Liver (tissue), 8 donors: ENCODE measurements at regions not wholly inside any gene's neighbourhood (a gene's known extent, or its start where the extent isn't known, plus 50 kb on each side); places are given as distances from the start of the nearest gene placed in this dataset.

ENCODE experiments used
- DNase-seq: peaks from one replicate; pipeline ENCODE4 v3.0.0-alpha.2; 2017; ENCODE audit warnings: low spot score
- H3K27ac ChIP-seq, 2 donors: one replicate each; pipeline ENCODE4 v1.7.0; 2013; ENCODE audit warnings: inconsistent platforms in 2 of 2, low read length in 2 of 2, control low read depth in 1 of 2, low read depth in 1 of 2, mild to moderate bottlenecking in 1 of 2
- H3K27me3 ChIP-seq, 4 donors: one replicate each; pipeline versions ENCODE4 v1.6.1 to v1.7.0; 2013; ENCODE audit warnings: low read length in 3 of 4, inconsistent platforms in 1 of 4, mild to moderate bottlenecking in 1 of 4, moderate library complexity in 1 of 4; ENCODE audit not compliant: control insufficient read depth in 4 of 4, insufficient read depth in 4 of 4
- H3K36me3 ChIP-seq, 4 donors: one replicate each; pipeline versions ENCODE4 v1.6.1 to v1.7.0; 2013; ENCODE audit warnings: low read length in 3 of 4, mild to moderate bottlenecking in 3 of 4, low read depth in 1 of 4, moderate library complexity in 1 of 4; ENCODE audit not compliant: control insufficient read depth in 4 of 4, insufficient read depth in 3 of 4
- H3K4me1 ChIP-seq, 4 donors: one replicate each; pipeline versions ENCODE4 v1.6.1 to v1.7.0; 2013; ENCODE audit warnings: low read length in 3 of 4, mild to moderate bottlenecking in 3 of 4, moderate library complexity in 1 of 4; ENCODE audit not compliant: control insufficient read depth in 4 of 4, insufficient read depth in 4 of 4
- H3K4me3 ChIP-seq, 3 donors: one replicate each; pipeline versions ENCODE4 v1.6.1 to v1.7.0; 2013; ENCODE audit warnings: low read length in 3 of 3, control low read depth in 1 of 3, low read depth in 1 of 3, mild to moderate bottlenecking in 1 of 3
- H3K9ac ChIP-seq, 2 donors: one replicate each; pipeline ENCODE4 v1.7.0; 2013; ENCODE audit warnings: low read length in 2 of 2, mild to moderate bottlenecking in 2 of 2, moderate library complexity in 2 of 2, control low read depth in 1 of 2, low read depth in 1 of 2
- H3K9me3 ChIP-seq, 4 donors: one replicate each; pipeline versions ENCODE4 v1.6.1 to v1.7.0; 2013; ENCODE audit warnings: low read length in 3 of 4; ENCODE audit not compliant: control insufficient read depth in 4 of 4
- FOXA1 ChIP-seq: IDR thresholded peaks from 2 replicates; pipeline ENCODE4 v1.6.1; 2016; ENCODE audit warnings: antibody characterized with exemption
- FOXA2 ChIP-seq: IDR thresholded peaks from 2 replicates; pipeline ENCODE4 v1.6.1; 2016; ENCODE audit warnings: antibody characterized with exemption
- HNF4A ChIP-seq, 2 donors: conservative IDR thresholded peaks; 2 replicates each; pipeline ENCODE4 v1.6.1; 2016; ENCODE audit warnings: antibody characterized with exemption in 2 of 2, mild to moderate bottlenecking in 2 of 2
- NR2F2 ChIP-seq: IDR thresholded peaks from 2 replicates; pipeline ENCODE4 v1.6.1; 2016; ENCODE audit warnings: antibody characterized with exemption
- RAD21 ChIP-seq, 2 donors: IDR thresholded peaks; 2 replicates each; pipeline ENCODE4 v1.6.1; 2016; ENCODE audit warnings: antibody characterized with exemption in 2 of 2, mild to moderate bottlenecking in 2 of 2
- RXRA ChIP-seq, 2 donors: IDR thresholded peaks; 2 replicates each; pipeline ENCODE4 v1.6.1; 2017 to 2018; ENCODE audit warnings: antibody characterized with exemption in 2 of 2, mild to moderate bottlenecking in 1 of 2
- SP1 ChIP-seq: IDR thresholded peaks from 2 replicates; pipeline ENCODE4 v1.6.1; 2018; ENCODE audit warnings: antibody characterized with exemption, mild to moderate bottlenecking
- YY1 ChIP-seq: IDR thresholded peaks from 2 replicates; pipeline ENCODE4 v1.6.1; 2016; ENCODE audit warnings: antibody characterized with exemption, mild to moderate bottlenecking
- WGBS: extraction: QIAGEN DNeasy Blood & Tissue Kit; methylation state at CpG from one replicate; pipeline ENCODE4 v1.1.7; 2013; 5-methylcytosine and 5-hydroxymethylcytosine counted together
- TF ChIP-seq, protein P1 (sequence below): fragments of 150-350 bp; IDR thresholded peaks from 2 replicates; pipeline ENCODE4 v1.5.1; 2017; ENCODE audit warnings: improper control_type of control experiment, low read depth, low read length; ENCODE audit not compliant: missing input control
- TF ChIP-seq, protein P2 (sequence below): IDR thresholded peaks from 2 replicates; pipeline ENCODE4 v1.6.1; 2016; ENCODE audit warnings: antibody characterized with exemption
- TF ChIP-seq, protein P3 (sequence below): IDR thresholded peaks from 2 replicates; pipeline ENCODE4 v1.6.1; 2016; ENCODE audit warnings: antibody characterized with exemption, mild to moderate bottlenecking
- TF ChIP-seq, protein P4 (sequence below): IDR thresholded peaks from 2 replicates; pipeline ENCODE4 v1.6.1; 2016; ENCODE audit warnings: antibody characterized with exemption
- donor health status: healthy.
- donor health status: healthy.
- donor health status: healthy.
- donor health status: healthy.
- donor health status: healthy.

DNA sequence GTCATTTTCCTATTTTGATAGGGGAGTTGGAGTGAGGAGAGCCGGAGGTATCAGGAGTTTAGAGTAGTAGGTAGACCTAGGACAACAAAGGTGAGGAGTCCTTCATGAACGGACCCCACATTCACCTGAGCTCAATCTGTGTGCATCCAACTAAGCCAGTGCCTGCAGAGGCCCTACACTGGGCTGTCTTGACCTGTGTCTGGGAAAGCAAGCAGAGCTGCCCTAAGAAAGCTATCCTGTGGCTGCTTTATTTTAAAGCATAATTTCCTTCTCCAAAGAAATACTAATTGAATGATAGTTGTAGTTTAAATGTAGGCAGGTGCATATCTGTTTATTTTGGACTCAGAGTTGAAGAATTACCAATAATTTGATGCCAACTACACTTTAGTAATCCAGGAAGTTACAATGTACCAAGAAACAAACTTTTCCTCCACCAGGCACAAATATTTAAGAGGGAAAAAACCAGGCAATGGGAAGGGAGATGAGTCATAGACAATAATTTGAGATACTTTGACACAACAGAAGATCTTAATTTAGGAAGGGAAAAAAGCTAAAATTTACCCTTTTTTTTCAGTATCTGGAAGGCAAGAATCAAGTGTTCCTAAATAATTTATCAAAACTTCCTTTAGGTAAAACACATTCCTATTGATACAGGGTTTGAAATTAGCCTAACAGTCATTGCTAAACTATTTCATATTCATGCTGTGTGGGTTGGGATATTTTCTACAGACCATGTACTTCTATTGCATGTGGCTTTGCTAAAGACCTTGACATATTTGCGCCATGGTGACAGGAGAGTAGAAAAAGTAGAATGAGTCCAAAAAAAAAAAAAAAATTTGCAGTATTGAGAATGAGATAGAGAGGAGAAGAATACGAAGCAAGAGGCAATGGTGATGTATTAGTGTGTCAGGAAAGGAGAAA, 376.6 kb upstream of the TUSC1 start:
- WGBS = 64% methylated on average over 4 of the region's 4 CpGs
- Histone ChIP-seq H3K9ac (no peak overlapping the region), H3K36me3 (no peaks in the 10 kb centered on the region), H3K9me3 (peaks cover 0 to 2% (median 0%) of the 10 kb centered on the region in 4 donors), H3K4me1 (no peaks in the 10 kb centered on the region), H3K27me3 (no peaks in the 10 kb centered on the region), H3K4me3 (no peak overlapping the region), H3K27ac (no peak overlapping the region)
- TF ChIP-seq, protein P1, sequence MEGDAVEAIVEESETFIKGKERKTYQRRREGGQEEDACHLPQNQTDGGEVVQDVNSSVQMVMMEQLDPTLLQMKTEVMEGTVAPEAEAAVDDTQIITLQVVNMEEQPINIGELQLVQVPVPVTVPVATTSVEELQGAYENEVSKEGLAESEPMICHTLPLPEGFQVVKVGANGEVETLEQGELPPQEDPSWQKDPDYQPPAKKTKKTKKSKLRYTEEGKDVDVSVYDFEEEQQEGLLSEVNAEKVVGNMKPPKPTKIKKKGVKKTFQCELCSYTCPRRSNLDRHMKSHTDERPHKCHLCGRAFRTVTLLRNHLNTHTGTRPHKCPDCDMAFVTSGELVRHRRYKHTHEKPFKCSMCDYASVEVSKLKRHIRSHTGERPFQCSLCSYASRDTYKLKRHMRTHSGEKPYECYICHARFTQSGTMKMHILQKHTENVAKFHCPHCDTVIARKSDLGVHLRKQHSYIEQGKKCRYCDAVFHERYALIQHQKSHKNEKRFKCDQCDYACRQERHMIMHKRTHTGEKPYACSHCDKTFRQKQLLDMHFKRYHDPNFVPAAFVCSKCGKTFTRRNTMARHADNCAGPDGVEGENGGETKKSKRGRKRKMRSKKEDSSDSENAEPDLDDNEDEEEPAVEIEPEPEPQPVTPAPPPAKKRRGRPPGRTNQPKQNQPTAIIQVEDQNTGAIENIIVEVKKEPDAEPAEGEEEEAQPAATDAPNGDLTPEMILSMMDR = no peak
- DNase-seq = no peak

DNA sequence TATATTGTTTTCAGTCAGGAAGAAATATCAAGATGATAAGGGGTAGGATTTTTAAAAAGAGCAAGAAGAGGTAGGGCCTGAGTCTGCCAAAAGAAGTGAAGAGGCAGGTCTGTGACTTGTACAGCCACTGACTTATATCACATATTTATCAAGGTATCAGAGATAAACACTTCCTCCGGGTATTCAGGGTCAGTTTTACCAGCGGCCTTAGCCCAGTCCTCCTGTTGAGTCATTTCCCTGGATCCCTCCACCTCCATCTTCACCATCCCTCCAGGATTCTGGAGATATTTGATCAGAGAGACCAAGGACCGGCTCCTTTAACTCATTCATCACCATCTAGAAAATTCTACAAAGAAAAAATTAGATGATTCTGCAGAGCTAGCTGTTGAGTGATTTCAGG, 375.7 kb upstream of the TUSC1 start:
- Histone ChIP-seq H3K9ac (no peak overlapping the region), H3K27ac (no peak overlapping the region), H3K27me3 (no peaks in the 10 kb centered on the region), H3K36me3 (no peaks in the 10 kb centered on the region), H3K9me3 (peaks cover 0 to 2% (median 0%) of the 10 kb centered on the region in 4 donors), H3K4me1 (no peaks in the 10 kb centered on the region), H3K4me3 (no peak overlapping the region)
- WGBS = 70% methylated on average over 3 of the region's 3 CpGs
- no peak for DNase-seq
- no peak for TF ChIP-seq FOXA2
- TF ChIP-seq RAD21 (IDR thresholded peaks at IDR 0.05) = no peak
- no peak for TF ChIP-seq FOXA1
- no peak for TF ChIP-seq NR2F2
- no peak for TF ChIP-seq RXRA (IDR thresholded peaks at IDR 0.05)
- TF ChIP-seq, protein P2, sequence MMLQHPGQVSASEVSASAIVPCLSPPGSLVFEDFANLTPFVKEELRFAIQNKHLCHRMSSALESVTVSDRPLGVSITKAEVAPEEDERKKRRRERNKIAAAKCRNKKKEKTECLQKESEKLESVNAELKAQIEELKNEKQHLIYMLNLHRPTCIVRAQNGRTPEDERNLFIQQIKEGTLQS = no peak
- no peak for TF ChIP-seq HNF4A (conservative IDR thresholded peaks at IDR 0.05)
- TF ChIP-seq, protein P1 = no peak
- TF ChIP-seq, protein P3, sequence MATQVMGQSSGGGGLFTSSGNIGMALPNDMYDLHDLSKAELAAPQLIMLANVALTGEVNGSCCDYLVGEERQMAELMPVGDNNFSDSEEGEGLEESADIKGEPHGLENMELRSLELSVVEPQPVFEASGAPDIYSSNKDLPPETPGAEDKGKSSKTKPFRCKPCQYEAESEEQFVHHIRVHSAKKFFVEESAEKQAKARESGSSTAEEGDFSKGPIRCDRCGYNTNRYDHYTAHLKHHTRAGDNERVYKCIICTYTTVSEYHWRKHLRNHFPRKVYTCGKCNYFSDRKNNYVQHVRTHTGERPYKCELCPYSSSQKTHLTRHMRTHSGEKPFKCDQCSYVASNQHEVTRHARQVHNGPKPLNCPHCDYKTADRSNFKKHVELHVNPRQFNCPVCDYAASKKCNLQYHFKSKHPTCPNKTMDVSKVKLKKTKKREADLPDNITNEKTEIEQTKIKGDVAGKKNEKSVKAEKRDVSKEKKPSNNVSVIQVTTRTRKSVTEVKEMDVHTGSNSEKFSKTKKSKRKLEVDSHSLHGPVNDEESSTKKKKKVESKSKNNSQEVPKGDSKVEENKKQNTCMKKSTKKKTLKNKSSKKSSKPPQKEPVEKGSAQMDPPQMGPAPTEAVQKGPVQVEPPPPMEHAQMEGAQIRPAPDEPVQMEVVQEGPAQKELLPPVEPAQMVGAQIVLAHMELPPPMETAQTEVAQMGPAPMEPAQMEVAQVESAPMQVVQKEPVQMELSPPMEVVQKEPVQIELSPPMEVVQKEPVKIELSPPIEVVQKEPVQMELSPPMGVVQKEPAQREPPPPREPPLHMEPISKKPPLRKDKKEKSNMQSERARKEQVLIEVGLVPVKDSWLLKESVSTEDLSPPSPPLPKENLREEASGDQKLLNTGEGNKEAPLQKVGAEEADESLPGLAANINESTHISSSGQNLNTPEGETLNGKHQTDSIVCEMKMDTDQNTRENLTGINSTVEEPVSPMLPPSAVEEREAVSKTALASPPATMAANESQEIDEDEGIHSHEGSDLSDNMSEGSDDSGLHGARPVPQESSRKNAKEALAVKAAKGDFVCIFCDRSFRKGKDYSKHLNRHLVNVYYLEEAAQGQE = no peak
- no peak for TF ChIP-seq YY1
- no peak for TF ChIP-seq SP1
- TF ChIP-seq, protein P4, sequence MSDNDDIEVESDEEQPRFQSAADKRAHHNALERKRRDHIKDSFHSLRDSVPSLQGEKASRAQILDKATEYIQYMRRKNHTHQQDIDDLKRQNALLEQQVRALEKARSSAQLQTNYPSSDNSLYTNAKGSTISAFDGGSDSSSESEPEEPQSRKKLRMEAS = no peak
